Heart right ventricle (tissue), 16 donors: ENCODE measurements at regions not wholly inside any gene's neighbourhood (a gene's known extent, or its start where the extent isn't known, plus 50 kb on each side); places are given as distances from the start of the nearest gene placed in this dataset.
"Not testable (repeated sequence)": the region's sequence is repeated elsewhere in the genome, so short reads cannot be mapped to it uniquely, and the experiment has no call there.

Source experiments
- ATAC-seq, 8 donors: fragments of 200-7000 bp; cut with Tn5 transposase; one replicate each; pipeline ENCODE4 v1.9.1; 2020; ENCODE audit warnings: mild to moderate bottlenecking in 8 of 8, moderate library complexity in 8 of 8, moderate number of reproducible peaks in 1 of 8
- DNase-seq, 2 donors: peaks; one replicate each; pipeline ENCODE4 v3.0.0-alpha.2; 2020
- H3K27ac ChIP-seq, 10 donors: fragments of 200-600 bp; sonication (generic) in 2 of 10; one replicate each; pipeline versions ENCODE4 v1.5.0 to v1.8.0; 2020 to 2022; ENCODE audit warnings: mild to moderate bottlenecking in 3 of 10
- H3K27me3 ChIP-seq, 7 donors: fragments of 200-600 bp; one replicate each; pipeline ENCODE4 v1.8.0; 2021 to 2022; ENCODE audit warnings: mild to moderate bottlenecking in 2 of 7
- H3K36me3 ChIP-seq, 9 donors: fragments of 200-600 bp; sonication (generic) in 1 of 9; one replicate each; pipeline versions ENCODE4 v1.5.0 to v1.8.0; 2020 to 2022; ENCODE audit warnings: mild to moderate bottlenecking in 2 of 9
- H3K4me1 ChIP-seq, 9 donors: fragments of 200-600 bp; sonication (generic) in 1 of 9; one replicate each; pipeline versions ENCODE4 v1.5.0 to v1.8.0; 2020 to 2022; ENCODE audit warnings: mild to moderate bottlenecking in 4 of 9
- H3K4me3 ChIP-seq, 10 donors: fragments of 200-600 bp; sonication (generic) in 2 of 10; one replicate each; pipeline versions ENCODE4 v1.5.0 to v1.8.0; 2020 to 2022; ENCODE audit warnings: mild to moderate bottlenecking in 7 of 10, moderate library complexity in 2 of 10
- H3K9me3 ChIP-seq, 11 donors: fragments of 200-600 bp in 10 of 11; sonication (generic) in 2 of 11; one replicate each; pipeline versions ENCODE4 v1.5.0 to v1.8.0; 2013 to 2022; ENCODE audit warnings: mild to moderate bottlenecking in 2 of 11, control low read depth in 1 of 11, moderate library complexity in 1 of 11
- WGBS, 2 donors: extraction: QIAGEN DNeasy Blood & Tissue Kit; methylation state at CpG; one replicate each; pipeline ENCODE4 v1.1.7; 2013; ENCODE audit warnings: inconsistent platforms in 1 of 2; 5-methylcytosine and 5-hydroxymethylcytosine counted together
- intact Hi-C, 10 donors: fragments of 100-400 bp; cut with DNase I; formaldehyde crosslinking; loops; one replicate each; pipeline versions ENCODE4 v1.11.1 to v1.14.2; 2022
- TF ChIP-seq, protein P1 (sequence below), 9 donors: fragments of 200-600 bp; sonication (generic) in 2 of 9; IDR thresholded peaks; one replicate each; pipeline versions ENCODE4 v1.5.0 to v1.8.0; 2021 to 2022; ENCODE audit warnings: antibody characterized with exemption in 9 of 9, mild to moderate bottlenecking in 5 of 9, moderate library complexity in 1 of 9
- donor health status: Arrhythmogenic right ventricular cardiomyopathy.
- donor health status: ischemic (EF 13 %, LVEDD 7.1; RV severe dilation, severe dysfunction).
- donor health status: healthy with polysubstance abuse.
- donor health status: DM: no; HTN: yes; CAD: no.
- donor health status: DM: no; HTN: no; CAD: no.
- donor health status: ischemic (EF 25% LVEDD 6.9; RV normal size, moderate dysfunction).
- donor health status: ischemic (EF 25% LVEDD 5.7; RV mildly dilated, moderate dysfunction).
- donor health status: healthy.
- donor health status: DM: yes; HTN: yes; CAD: no.
- donor health status: Ischemic cardiomyopathy.
- donor health status: ischemic (EF 35%, LVEDD 5.7; RV mildly dilated, moderate dysfunction).
- donor health status: nonischemic (EF 11% LVEDD 7.7; RV severe dilation, severe dysfunction).
- donor health status: DM: yes; HTN: yes; CAD: no.
- donor health status: PGD.
- donor health status: ischemic (EF 29% LVEDD 5.4; RV normal size, mild dysfunction).
- donor health status: nonischemic (EF 23%, LVEDD 6.1; RV moderate dilation, normal function).

DNA sequence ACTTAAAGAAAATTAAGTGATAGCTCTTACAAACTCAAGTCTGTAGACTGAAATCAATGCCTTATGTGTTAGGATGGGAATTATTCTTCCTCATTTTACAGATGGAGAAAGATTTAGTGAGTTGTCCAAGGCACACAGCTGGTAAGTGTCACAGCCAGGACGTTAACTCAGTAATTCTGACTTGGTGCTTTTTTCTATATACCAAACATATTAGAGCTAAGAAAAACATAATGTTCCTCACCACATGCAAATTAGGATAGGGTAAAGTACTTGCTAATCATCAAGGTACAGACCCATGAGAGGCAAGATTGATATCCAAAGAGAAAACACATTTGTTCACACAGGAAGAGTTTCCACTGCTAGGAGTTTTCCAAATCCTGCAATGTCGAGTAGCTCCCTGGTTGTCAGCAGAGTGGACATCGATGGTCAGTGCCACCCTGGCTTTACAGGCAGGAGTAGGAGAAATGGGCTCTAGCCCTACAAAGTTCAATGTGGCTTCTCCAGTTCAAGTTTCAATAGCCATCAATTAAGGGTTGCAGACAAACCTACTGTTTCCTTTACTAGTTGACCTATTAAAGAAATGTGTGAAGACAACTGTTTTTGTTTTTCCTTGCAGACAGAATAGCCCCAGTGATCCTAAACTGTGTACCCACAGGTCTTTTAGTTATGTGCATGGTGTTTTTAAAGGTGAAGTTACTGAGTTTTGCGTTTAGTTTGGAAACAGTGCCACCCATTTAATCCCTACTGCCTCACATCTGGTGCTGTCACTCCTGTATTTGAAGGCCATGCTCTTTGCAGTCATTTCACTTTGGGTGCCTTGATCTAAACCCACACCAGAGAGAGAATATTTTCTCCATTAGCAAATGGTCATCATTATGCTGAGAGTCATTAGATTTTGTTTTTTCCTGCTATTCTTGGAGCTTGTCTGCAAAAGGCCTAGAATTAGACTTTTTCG, 460.8 kb upstream of the SMARCA2 start:
- TF ChIP-seq, protein P1, sequence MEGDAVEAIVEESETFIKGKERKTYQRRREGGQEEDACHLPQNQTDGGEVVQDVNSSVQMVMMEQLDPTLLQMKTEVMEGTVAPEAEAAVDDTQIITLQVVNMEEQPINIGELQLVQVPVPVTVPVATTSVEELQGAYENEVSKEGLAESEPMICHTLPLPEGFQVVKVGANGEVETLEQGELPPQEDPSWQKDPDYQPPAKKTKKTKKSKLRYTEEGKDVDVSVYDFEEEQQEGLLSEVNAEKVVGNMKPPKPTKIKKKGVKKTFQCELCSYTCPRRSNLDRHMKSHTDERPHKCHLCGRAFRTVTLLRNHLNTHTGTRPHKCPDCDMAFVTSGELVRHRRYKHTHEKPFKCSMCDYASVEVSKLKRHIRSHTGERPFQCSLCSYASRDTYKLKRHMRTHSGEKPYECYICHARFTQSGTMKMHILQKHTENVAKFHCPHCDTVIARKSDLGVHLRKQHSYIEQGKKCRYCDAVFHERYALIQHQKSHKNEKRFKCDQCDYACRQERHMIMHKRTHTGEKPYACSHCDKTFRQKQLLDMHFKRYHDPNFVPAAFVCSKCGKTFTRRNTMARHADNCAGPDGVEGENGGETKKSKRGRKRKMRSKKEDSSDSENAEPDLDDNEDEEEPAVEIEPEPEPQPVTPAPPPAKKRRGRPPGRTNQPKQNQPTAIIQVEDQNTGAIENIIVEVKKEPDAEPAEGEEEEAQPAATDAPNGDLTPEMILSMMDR (IDR thresholded peaks at IDR 0.05) = no peak
- H3K4me3 ChIP-seq = no peak overlapping the region
- H3K9me3 ChIP-seq = peaks cover 0 to 5% (median 0%) of the 10 kb centered on the region in 11 donors
- no peaks in the 10 kb centered on the region for H3K36me3 ChIP-seq
- no peak for DNase-seq
- no peaks in the 10 kb centered on the region for H3K27me3 ChIP-seq
- no peak for ATAC-seq
- H3K27ac ChIP-seq = no peak overlapping the region
- intact Hi-C loops = no loop called here
- 60% methylated on average over 5 of the region's 5 CpGs for WGBS, 2 donors
- no peaks in the 10 kb centered on the region for H3K4me1 ChIP-seq

DNA sequence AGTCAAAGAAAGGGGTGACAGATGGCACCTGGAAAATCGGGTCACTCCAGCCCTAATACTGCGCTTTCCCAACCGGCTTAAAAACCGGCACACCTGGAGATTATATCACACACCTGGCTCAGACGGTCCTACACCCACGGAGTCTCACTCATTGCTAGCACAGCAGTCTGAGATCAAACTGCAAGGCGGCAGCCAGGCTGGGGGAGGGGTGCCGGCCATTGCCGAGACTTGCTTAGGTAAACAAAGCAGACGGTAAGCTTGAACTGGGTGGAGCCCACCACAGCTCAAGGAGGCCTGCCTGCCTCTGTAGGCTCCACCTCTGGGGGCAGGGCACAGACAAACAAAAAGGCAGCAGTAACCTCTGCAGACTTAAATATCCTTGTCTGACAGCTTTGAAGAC, 456.5 kb upstream of the SMARCA2 start:
- WGBS, 2 donors = 87 to 90% methylated on average over 10 of the region's 10 CpGs
- H3K27ac ChIP-seq, H3K4me3 ChIP-seq, ATAC-seq, H3K9me3 ChIP-seq, intact Hi-C loops, H3K36me3 ChIP-seq, H3K4me1 ChIP-seq, DNase-seq, H3K27me3 ChIP-seq: not testable (repeated sequence)

DNA sequence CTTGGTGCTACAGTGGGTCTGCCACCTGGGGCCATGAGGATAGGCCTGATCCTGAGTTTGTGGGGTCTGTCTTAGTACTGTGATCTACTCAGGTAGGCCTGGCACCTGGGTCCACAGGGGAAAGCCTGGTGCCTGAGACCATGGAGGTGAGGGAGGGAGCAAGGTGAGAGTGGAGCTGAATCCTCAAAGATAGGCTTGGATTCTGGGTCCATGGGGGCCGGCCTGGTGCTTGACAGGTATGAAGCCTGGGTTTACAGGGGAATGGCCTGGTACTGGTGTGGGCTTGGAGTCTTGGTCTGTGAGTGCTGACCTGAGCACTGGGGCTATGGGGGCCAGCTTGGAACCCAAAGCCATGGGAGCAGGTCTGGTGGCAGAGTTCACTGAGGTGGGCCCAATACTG, 439.2 kb upstream of the SMARCA2 start:
- WGBS, 2 donors = 83 to 88% methylated on average over 1 of the region's 1 CpG
- TF ChIP-seq, protein P1 (IDR thresholded peaks at IDR 0.05) = no peak
- no peak for DNase-seq

DNA sequence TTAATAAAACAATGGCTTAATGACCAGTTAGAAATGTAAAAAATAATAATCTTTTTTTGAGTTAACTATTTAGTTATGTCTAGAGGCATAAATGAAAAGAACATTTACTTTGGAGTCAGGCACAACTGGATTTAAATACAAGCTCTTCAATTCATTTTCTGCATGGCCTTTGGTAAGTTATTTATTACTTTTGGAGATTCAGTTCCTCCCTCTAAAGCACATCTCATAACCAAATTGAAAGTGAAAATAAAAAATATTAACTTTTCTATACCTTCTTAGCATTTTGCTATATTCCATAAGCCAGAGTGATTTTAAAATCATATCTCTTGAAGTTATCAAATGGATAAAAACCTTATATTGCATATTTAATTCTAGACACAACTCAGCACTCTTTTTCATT, 434.9 kb upstream of the SMARCA2 start:
- no peak for ATAC-seq
- Histone ChIP-seq H3K4me3 (no peak overlapping the region), H3K4me1 (no peaks in the 10 kb centered on the region), H3K27me3 (no peaks in the 10 kb centered on the region), H3K36me3 (no peaks in the 10 kb centered on the region), H3K27ac (no peak overlapping the region), H3K9me3 (peaks cover 0 to 25% (median 0%) of the 10 kb centered on the region in 11 donors)
- intact Hi-C loops = no loop called here
- TF ChIP-seq, protein P1 (IDR thresholded peaks at IDR 0.05) = no peak
- no peak for DNase-seq

More for the DNA sequence above, 439.2 kb upstream of the SMARCA2 start:
- Histone ChIP-seq H3K9me3 (peaks cover 0 to 18% (median 0%) of the 10 kb centered on the region in 11 donors), H3K27ac (no peak overlapping the region), H3K36me3 (no peaks in the 10 kb centered on the region), H3K4me3 (no peak overlapping the region), H3K4me1 (no peaks in the 10 kb centered on the region), H3K27me3 (no peaks in the 10 kb centered on the region)
- intact Hi-C loops = no loop called here
- ATAC-seq = no peak

DNA sequence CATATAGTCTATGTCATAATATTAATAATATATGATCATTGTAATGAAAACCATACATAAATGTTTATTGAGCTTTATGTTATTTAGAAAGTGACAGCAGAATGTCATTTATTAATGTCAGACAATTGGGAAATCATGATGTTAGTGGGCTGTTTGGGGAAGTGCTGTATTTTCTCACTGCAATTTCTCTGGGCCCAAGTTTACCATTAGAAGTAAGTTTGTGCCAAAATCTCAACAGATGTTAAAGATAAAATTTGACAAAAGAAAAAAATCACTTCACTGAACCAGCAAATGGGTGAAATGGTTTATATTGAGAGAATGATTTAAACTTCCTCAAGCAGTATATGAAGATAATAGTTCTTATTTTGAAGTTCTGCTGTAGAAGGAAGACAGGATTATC, 433.2 kb upstream of the SMARCA2 start:
- no peaks in the 10 kb centered on the region for H3K27me3 ChIP-seq
- ATAC-seq (no peak), DNase-seq (no peak)

More for the DNA sequence above, 433.2 kb upstream of the SMARCA2 start:
- Histone ChIP-seq H3K9me3 (peaks cover 0 to 19% (median 0%) of the 10 kb centered on the region in 11 donors), H3K4me1 (no peaks in the 10 kb centered on the region), H3K27ac (no peak overlapping the region), H3K36me3 (no peaks in the 10 kb centered on the region), H3K4me3 (no peak overlapping the region)
- intact Hi-C loops = no loop called here
- TF ChIP-seq, protein P1 (IDR thresholded peaks at IDR 0.05) = no peak
